K562 (cell line): ENCODE measurements at regions not wholly inside any gene's neighbourhood (a gene's known extent, or its start where the extent isn't known, plus 50 kb on each side); places are given as distances from the start of the nearest gene placed in this dataset.

Source experiments
- ATAC-seq: fragments of 200-7000 bp; cut with Tn5 transposase; 3 replicates; pipeline ENCODE4 v1.9.1; 2020; ENCODE audit warnings: moderate library complexity
- BruUV-seq: library from RNA; stranded (reverse); fragments of 400-500 nt; replicated peaks from 2 replicates; lab custom pipeline; 2021; lab: Mats Ljungman, UMichigan
- CTCF ChIA-PET: fragments of 300-600 bp; formaldehyde crosslinking; extraction: SDS; loops from one replicate; lab custom pipeline; 2021; ENCODE audit warnings: low intra/inter-chr PET ratio; lab: Yijun Ruan, JAX
- POLR2A ChIA-PET: fragments of 300-600, 350-650 bp; sonication (Branson Sonifier 250); formaldehyde crosslinking; extraction: SDS; loops from one replicate; lab custom pipeline; 2021; ENCODE audit warnings: antibody characterized with exemption, inconsistent platforms; lab: Yijun Ruan, JAX
- DNase-seq, 4 experiments: peaks; one replicate each; pipeline versions ENCODE4 v3.0.0 to v3.0.0-alpha.2; 2011 to 2018; ENCODE audit warnings: low spot score in 3 of 4, mixed read lengths in 3 of 4; ENCODE audit errors: extremely low read depth in 1 of 4
- FAIRE-seq: peaks from 2 replicates; lab custom pipeline; 2011; peaks lifted over from hg19 to GRCh38; lab: Jason Lieb, UNC
- H2AFZ ChIP-seq: 2 replicates; pipeline ENCODE4 v1.6.0; 2011; ENCODE audit warnings: low read depth, low read length, control low read depth, inconsistent platforms
- H3K27ac ChIP-seq: fragments of 200-600 bp; 3 replicates; pipeline ENCODE4 v1.8.0; 2011; ENCODE audit warnings: low read depth, mild to moderate bottlenecking, control low read depth, inconsistent platforms, low read length, moderate library complexity, mixed read lengths; ENCODE audit errors: extremely low read depth
- H3K27me3 ChIP-seq, 2 experiments: fragments of 300-600 bp in 1 of 2; 2 replicates in 1 of 2; 3 replicates in 1 of 2; pipeline versions ENCODE4 v1.6.0 to v1.8.0; 2011; ENCODE audit warnings: inconsistent platforms in 2 of 2, low read length in 2 of 2, mild to moderate bottlenecking in 1 of 2, mixed read lengths in 1 of 2, moderate library complexity in 1 of 2; ENCODE audit not compliant: control insufficient read depth in 2 of 2, insufficient read depth in 2 of 2
- H3K36me3 ChIP-seq: fragments of 300-600 bp; 3 replicates; pipeline ENCODE4 v1.8.0; 2011; ENCODE audit warnings: mild to moderate bottlenecking, low read length, inconsistent platforms; ENCODE audit not compliant: control insufficient read depth, insufficient read depth
- H3K4me1 ChIP-seq, 2 experiments: fragments of 200-600 bp in 1 of 2; replicated peaks in 1 of 2; 2 replicates in 1 of 2; 3 replicates in 1 of 2; pipeline versions ENCODE4 v1.5.1 to v1.8.0; 2011; ENCODE audit warnings: inconsistent platforms in 2 of 2, low read length in 2 of 2, mild to moderate bottlenecking in 1 of 2, mixed read lengths in 1 of 2, moderate library complexity in 1 of 2; ENCODE audit not compliant: control insufficient read depth in 2 of 2, insufficient read depth in 2 of 2
- H3K4me2 ChIP-seq: 2 replicates; pipeline ENCODE4 v1.6.1; 2011; ENCODE audit warnings: low read length, control low read depth, inconsistent platforms, mixed read lengths; ENCODE audit not compliant: insufficient read depth
- H3K4me3 ChIP-seq: fragments of 200-600 bp; sonication (generic), shearing (Covaris generic); 2 replicates; pipeline ENCODE4 v1.5.1; 2016; ENCODE audit warnings: control low read depth, inconsistent platforms
- H3K79me2 ChIP-seq: fragments of 200-600 bp; 3 replicates; pipeline ENCODE4 v1.8.0; 2011; ENCODE audit warnings: low read length, inconsistent platforms; ENCODE audit not compliant: control insufficient read depth, insufficient read depth
- H3K9ac ChIP-seq, 2 experiments: 2 replicates each; pipeline versions ENCODE4 v1.6.0 to v1.6.1; 2011; ENCODE audit warnings: low read depth in 2 of 2, low read length in 2 of 2, control low read depth in 1 of 2, inconsistent platforms in 1 of 2, mild to moderate bottlenecking in 1 of 2, mixed read lengths in 1 of 2; ENCODE audit not compliant: insufficient read depth in 1 of 2
- H3K9me1 ChIP-seq: one replicate; pipeline ENCODE4 v1.6.0; 2011; ENCODE audit warnings: inconsistent platforms, mild to moderate bottlenecking, low read length, moderate library complexity; ENCODE audit not compliant: control insufficient read depth, insufficient read depth
- H3K9me3 ChIP-seq: replicated peaks from 2 replicates; pipeline ENCODE4 v1.5.1; 2011; ENCODE audit warnings: low read depth, low read length, inconsistent platforms; ENCODE audit not compliant: control insufficient read depth, insufficient read depth
- H4K20me1 ChIP-seq: replicated peaks from 2 replicates; pipeline ENCODE4 v1.6.1; 2011; ENCODE audit warnings: low read length, inconsistent platforms, mixed read lengths; ENCODE audit not compliant: control insufficient read depth, insufficient read depth
- ARHGAP35 ChIP-seq: fragments of 450-650 bp; IDR thresholded peaks from 2 replicates; pipeline ENCODE4 v1.6.1; 2018; ENCODE audit not compliant: partially characterized antibody
- EHMT2 ChIP-seq: fragments of 450-650 bp; IDR thresholded peaks from 2 replicates; pipeline ENCODE4 v1.6.1; 2018; ENCODE audit warnings: antibody characterized with exemption
- ETV1 ChIP-seq: fragments of 450-650 bp; conservative IDR thresholded peaks from 2 replicates; pipeline ENCODE4 v1.6.1; 2016; ENCODE audit warnings: missing genetic modification characterization, control low read depth, low read depth, missing compliant biosample characterization
- HNRNPH1 ChIP-seq: fragments of 200-400 bp; formaldehyde crosslinking; optimal IDR thresholded peaks from 2 replicates; pipeline ENCODE3; 2017; ENCODE audit warnings: low read depth, mild to moderate bottlenecking, low read length, moderate library complexity
- NRF1 ChIP-seq, 2 experiments: fragments of 450-650 bp; IDR thresholded peaks in 1 of 2; conservative IDR thresholded peaks in 1 of 2; 2 replicates each; pipeline ENCODE4 v1.6.1; 2014; ENCODE audit warnings: mild to moderate bottlenecking in 2 of 2
- SMARCC2 ChIP-seq: fragments of 450-650 bp; IDR thresholded peaks from 2 replicates; pipeline ENCODE4 v1.6.1; 2017; ENCODE audit warnings: antibody characterized with exemption, moderate library complexity, mild to moderate bottlenecking, low read depth
- WHSC1 ChIP-seq: IDR thresholded peaks from one replicate; pipeline ENCODE4 v1.6.1; 2012; ENCODE audit warnings: low read length, control low read depth, inconsistent platforms
- ZC3H4 ChIP-seq: sonication (generic); formaldehyde crosslinking; IDR thresholded peaks from 2 replicates; pipeline ENCODE4 v1.9.0; 2021; ENCODE audit warnings: missing genetic modification reagents, borderline replicate concordance
- ZFPM2 ChIP-seq: fragments of 250-450 bp; sonication (Bioruptor Pico); IDR thresholded peaks from 2 replicates; pipeline ENCODE4 v1.5.1; 2022; ENCODE audit warnings: mild to moderate bottlenecking
- ZNF41 ChIP-seq: fragments of 250-450 bp; sonication (Bioruptor Pico); conservative IDR thresholded peaks from 2 replicates; pipeline ENCODE4 v1.4.0; 2020; ENCODE audit warnings: mild to moderate bottlenecking
- ZNF444 ChIP-seq: fragments of 250-450 bp; sonication (Bioruptor Pico); IDR thresholded peaks from 2 replicates; pipeline ENCODE4 v1.4.0; 2020; ENCODE audit warnings: mild to moderate bottlenecking, moderate library complexity
- WGBS: fragments of 100-300 bp; shearing (Covaris generic); methylation state at CpG from one replicate; pipeline ENCODE4 v1.1.6; 2016; ENCODE audit warnings: low coverage, mixed read lengths; ENCODE audit not compliant: insufficient coverage; ENCODE audit errors: missing lambda C conversion rate; 5-methylcytosine and 5-hydroxymethylcytosine counted together
- in situ Hi-C: fragments of 300-500 bp; cut with MboI; formaldehyde crosslinking; loops from 4 replicates; pipeline ENCODE4 v1.15.0; 2018; ENCODE audit warnings: inconsistent platforms, mixed read lengths
- intact Hi-C: fragments of 100-400 bp; cut with micrococcal nuclease; formaldehyde crosslinking; loops from 2 replicates; pipeline ENCODE4 v1.14.2; 2022

DNA sequence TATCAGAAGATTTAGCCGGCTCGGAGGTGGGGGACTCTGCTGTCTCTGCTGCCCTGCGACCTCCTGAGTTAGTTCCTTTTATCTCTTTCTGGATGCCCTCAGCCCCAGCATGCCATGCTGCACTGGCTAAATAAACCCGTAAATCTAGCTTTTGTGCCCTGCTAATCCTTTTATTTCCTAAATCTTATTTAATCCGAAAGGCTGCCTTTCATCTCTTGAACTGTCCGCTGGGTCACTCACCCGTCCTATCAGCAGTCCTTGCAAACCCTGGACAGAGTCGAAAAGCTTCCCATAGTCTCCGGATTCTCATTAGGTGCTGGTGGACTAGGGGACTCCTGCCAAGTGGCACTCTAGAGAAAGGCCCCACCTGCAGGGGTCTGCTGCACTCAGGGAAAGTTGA is 122.0 kb upstream of the APCDD1 start:
- ATAC-seq, result no peak
- H3K4me3 ChIP-seq, result no peak overlapping the region
- H3K27ac ChIP-seq, result no peak overlapping the region
- in situ Hi-C loops, result no loop called here
- no peaks in the 10 kb centered on the region for H3K79me2 ChIP-seq
- H3K4me1 ChIP-seq, result no peaks in the 10 kb centered on the region
- POLR2A ChIA-PET, result interaction anchor here (1.2 kb wide), 1 partner anchor 572 kb away, joined by 3 read pairs; no protein-coding TSS in a partner anchor
- H3K36me3 ChIP-seq, result no peaks in the 10 kb centered on the region
- FAIRE-seq, result no peak
- WGBS, result 0% methylated on average over 9 of the region's 9 CpGs
- intact Hi-C loops, result no loop called here
- no peaks in the 10 kb centered on the region for H4K20me1 ChIP-seq
- no TSS peak for BruUV-seq
- H3K4me2 ChIP-seq, result no peak overlapping the region
- no peak for TF ChIP-seq ARHGAP35
- no peak for TF ChIP-seq ZC3H4 (CRISPR knock-in tag)
- no peak for TF ChIP-seq ZNF41 (CRISPR knock-in tag)
- TF ChIP-seq WHSC1, result no peak
- no peak for TF ChIP-seq ZNF444 (CRISPR knock-in tag)
- TF ChIP-seq ZFPM2 (CRISPR knock-in tag), result no peak
- no peak for TF ChIP-seq SMARCC2
- TF ChIP-seq NRF1 (conservative IDR thresholded peaks at IDR 0.05 in 1 of 2, IDR thresholded peaks at IDR 0.05 in 1 of 2), result no peak
- TF ChIP-seq HNRNPH1, result no peak
- no peak for TF ChIP-seq EHMT2
- no peak for TF ChIP-seq ETV1 (tag)
- H3K9me1 ChIP-seq, result no peaks in the 10 kb centered on the region
- H3K9me3 ChIP-seq, result no peaks in the 10 kb centered on the region
- no peak overlapping the region for H3K9ac ChIP-seq
- peaks cover 24 to 38% of the 10 kb centered on the region in 2 experiments for H3K27me3 ChIP-seq
- CTCF ChIA-PET, result no interaction called here
- no peak for DNase-seq
- H2AFZ ChIP-seq, result no peak overlapping the region
